Occipital lobe (tissue), 1 donor: ENCODE measurements at regions not wholly inside any gene's neighbourhood (a gene's known extent, or its start where the extent isn't known, plus 50 kb on each side); places are given as distances from the start of the nearest gene placed in this dataset.

Experiments used
- DNase-seq: peaks from one replicate; lab custom pipeline; 2025; lab: John Stamatoyannopoulos, UW

GRCh38 chr4:178781779-178782178, 1339.5 kb upstream of the AGA start:
- DNase-seq, result no peak

DNA sequence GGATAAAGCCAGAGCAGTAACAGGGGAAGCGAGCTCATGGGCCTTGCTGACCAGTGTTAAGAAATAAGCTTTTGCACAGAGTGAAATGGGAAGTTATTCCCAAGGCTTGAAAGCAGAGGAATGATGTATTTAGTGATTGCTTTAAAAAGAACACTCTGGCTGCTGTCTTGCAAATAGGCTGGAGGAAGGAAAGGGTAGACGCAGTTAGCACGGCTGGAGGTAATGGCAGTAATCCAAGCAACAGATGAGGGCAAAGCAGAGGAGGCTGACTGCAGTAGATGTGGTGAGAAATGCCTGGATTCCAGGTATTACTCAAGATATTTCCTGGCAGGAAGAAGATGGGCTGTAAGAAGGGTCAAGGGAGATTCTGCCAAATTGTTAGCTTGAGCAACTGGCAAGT, 1342.3 kb upstream of the AGA start:
- DNase-seq, result no peak

- no peak for DNase-seq
Measured at GRCh38 chr4:178789279-178789678, 1347.0 kb upstream of the AGA start.

DNA sequence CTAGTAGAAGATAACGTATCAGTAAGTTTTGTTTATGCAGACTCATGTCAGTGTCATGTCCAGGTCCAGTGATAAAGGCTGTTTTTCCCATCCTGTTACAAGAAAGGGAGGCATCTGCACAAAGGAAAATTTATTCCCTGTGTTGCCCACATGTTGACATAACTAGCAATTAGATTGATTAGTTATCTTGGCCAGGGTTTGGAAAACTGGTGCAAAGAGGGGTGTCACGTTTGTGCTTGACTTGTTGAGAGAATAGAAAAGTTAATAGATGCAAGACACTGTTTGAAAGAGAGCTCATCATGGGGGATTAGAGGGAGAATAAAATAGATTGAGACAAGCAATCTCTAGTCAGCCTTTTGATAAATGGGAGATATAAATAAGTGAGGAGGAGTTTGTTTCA, 1357.0 kb upstream of the AGA start:
- no peak for DNase-seq

GRCh38 chr4:178808106-178808505, 1365.9 kb upstream of the AGA start:
- DNase-seq, result no peak

DNA sequence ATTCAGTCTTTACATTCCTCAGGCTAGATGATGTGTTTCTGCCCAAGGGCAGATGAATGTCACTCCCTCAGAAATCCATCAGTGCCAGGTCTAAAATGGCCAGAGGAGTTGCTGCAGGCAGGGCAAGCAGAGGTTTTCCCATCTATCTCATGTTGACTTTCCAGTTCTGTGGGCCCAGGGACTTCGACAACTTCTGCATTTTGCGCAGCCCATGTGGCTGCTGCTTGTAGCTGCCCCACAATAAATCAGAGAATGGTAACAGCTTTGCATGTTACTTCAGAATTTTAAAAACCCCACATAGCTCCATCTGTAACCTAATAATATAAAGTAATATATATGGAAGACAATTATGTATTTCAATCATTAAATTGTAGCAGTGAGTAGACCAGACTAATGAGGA, 1367.7 kb upstream of the AGA start:
- no peak for DNase-seq

DNA sequence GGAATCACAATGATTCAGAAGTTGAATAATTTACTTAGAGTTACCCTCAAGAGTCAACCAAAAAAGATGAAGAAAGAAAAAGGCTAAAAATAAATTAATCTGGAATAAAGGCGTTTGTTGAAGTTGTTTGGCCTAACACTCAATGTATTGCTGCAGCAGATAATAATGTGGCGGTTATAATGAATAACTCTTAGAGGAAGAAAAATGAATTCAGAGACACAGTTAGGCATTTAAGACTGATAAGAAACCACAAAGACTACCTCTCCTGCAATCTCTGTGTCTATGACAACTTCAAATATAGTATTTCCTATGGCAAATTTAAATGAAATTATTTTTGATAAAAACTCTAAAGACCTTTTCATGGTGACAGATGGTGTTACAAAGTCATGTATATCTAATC, 1369.1 kb upstream of the AGA start:
- no peak for DNase-seq

- DNase-seq, result no peak
Measured at GRCh38 chr4:178812866-178813265, 1370.6 kb upstream of the AGA start.

- no peak for DNase-seq
Measured at GRCh38 chr4:178814908-178815307, 1372.7 kb upstream of the AGA start.

GRCh38 chr4:178823673-178824295, 1381.5 kb upstream of the AGA start:
- no peak for DNase-seq

GRCh38 chr4:178836865-178837264, 1394.6 kb upstream of the AGA start:
- no peak for DNase-seq

- no peak for DNase-seq
Measured at GRCh38 chr4:178838776-178839175, 1396.5 kb upstream of the AGA start.

DNA sequence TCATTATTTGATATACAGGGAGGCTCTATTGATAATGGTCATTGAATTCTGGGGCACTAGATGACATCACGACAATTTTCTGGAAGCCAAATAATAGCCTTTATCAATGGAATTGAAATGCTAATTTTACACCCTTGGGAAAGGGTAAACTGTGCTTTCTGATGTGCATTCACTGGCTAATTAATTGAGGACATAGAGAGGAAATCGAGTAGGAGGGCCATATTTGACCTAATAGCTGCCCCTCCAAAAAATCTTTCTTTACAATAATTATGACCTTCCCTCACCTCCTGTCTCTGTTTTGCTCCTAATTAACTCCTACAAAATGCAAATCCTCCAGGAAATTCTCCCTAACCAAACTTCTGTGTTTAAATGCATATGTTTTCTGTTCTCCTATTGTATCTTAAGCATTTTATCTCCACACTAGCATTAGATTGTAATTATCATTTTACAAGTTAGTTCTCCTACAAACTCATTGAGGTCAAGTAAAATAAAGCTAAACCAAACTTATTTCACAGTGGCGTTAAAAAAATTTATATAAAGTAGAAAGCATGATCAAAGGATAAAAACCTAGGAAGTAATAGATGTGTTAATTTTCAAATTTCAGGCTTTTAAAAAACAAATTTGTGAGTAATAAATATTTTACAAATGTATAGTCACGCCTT, 1414.0 kb upstream of the AGA start:
- DNase-seq, result no peak

DNA sequence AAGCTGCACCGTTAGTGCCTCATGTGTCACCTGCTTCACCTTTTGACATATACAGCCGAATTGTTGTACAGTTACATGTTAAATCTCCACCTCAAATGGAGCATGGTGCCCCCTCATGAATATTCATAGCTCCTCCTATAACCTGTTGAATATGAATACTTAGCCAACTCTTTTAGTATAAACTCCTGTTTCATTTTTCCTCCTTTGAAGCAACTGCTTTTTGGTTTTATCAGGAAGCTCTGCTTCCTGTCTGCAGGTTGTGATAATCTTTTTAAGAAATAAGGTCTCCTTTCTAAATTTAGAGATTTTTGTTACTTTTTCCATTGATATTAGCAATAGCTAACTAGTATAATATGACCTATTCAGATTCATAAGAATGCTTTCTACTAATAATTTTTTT, 1429.2 kb upstream of the AGA start:
- no peak for DNase-seq

GRCh38 chr4:178881937-178882336, 1439.7 kb upstream of the AGA start:
- DNase-seq, result no peak

GRCh38 chr4:178894126-178894525, 1451.9 kb upstream of the AGA start:
- DNase-seq, result no peak

DNA sequence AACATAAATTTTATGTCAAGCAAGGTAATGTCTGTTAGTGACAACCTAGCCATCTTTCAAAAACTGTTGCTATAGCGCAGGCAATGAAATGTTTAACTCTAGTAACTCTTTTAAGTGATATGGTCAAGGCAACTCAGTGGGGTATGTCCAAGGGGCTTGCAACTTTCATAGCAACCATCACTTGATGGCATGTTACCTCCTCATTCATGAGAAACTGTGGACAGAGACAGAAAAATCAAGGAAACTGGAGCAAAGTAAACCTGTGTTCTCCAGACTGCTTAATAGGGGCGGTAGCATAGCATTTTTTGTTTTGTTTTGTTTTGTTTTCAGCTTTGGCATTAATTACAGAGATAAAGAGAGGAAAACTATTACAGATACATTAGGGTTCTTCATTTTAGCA, 1456.8 kb upstream of the AGA start:
- DNase-seq, result no peak

DNA sequence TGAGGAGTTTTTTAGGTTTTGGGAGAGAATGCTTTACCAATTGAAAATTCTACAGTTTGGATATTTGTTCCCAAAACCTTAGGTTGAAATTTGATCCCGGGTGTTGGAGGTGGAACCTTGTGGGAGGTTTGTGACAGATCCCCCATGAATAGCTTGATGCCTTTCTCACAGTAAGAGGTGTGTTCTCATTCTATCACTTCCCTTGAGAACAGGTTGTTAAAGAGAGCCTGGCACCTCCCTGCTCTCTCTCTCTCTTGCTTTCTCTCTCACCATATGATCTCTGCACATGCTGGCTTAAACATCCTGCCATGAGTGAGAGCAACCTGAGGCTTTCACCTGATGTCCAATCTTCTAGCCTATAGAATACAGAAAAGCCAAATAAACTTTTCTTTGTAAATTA, 1475.5 kb upstream of the AGA start:
- DNase-seq, result no peak

- DNase-seq, result no peak
Measured at GRCh38 chr4:178937130-178937529, 1494.9 kb upstream of the AGA start.

- no peak for DNase-seq
Measured at GRCh38 chr4:178941975-178942374, 1499.7 kb upstream of the AGA start.

- no peak for DNase-seq
Measured at GRCh38 chr4:178953447-178954120, 1511.3 kb upstream of the AGA start.

- no peak for DNase-seq
Measured at GRCh38 chr4:178955614-178956013, 1513.4 kb upstream of the AGA start.
